Ureter (tissue), 1 donor: ENCODE measurements at regions not wholly inside any gene's neighbourhood (a gene's known extent, or its start where the extent isn't known, plus 50 kb on each side); places are given as distances from the start of the nearest gene placed in this dataset.
"Not testable (repeated sequence)": the region's sequence is repeated elsewhere in the genome, so short reads cannot be mapped to it uniquely, and the experiment has no call there.

Experiments
- DNase-seq: peaks from one replicate; pipeline ENCODE4 v3.0.0-alpha.2; 2020; ENCODE audit warnings: low spot score
- donor health status: DM: yes; HTN: yes; CAD: no.

DNA sequence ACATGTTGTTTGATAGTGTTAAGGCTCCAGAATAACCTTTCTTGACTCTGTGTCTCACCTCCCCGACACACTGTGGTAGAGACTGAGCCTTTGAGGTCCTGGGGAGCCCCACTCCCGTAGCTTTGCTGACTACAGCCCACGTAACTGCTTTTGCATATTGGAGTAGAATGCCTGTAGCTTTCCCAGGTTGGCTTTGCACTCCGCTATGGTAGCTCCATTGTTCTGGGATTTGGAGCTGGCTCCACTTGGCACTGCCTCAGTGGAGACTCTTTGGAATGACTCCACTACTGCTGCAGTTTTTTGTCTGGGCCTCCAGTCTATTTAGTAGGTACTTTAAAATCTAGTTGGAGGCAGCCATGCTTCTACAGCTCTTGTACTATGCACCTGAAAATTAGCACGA is 56.2 kb upstream of the ANXA1 start:
- no peak for DNase-seq

DNA sequence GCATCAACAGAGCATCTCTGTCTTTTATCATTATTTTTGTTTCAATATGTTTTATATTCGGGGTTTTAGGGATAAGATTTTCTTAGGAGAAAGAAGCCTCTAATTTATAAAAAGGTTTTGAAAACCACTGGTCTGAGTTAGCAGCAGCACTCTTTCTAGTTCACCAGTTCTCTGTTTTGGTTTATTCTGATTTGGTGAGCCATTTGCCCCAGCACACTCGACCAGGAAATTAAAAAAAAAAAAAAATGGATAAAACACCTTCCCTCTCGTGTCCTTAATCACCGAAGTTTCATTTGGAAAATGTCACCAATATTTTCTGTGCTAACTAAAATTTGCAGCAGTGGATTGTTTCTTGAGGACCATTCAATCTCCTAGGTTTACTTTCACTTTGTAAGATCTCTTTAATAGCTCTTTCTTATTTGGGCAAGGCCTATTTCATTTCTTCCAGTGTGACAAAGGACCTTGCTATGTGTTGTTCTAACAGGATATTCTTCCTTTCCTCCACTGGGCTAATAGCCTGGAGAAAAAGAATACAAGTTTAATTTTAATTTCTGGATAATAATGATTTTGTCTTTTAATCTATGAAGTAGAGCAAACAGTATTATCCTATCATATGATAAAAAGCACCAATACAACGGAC is 57.8 kb upstream of the ANXA1 start:
- DNase-seq = no peak

DNA sequence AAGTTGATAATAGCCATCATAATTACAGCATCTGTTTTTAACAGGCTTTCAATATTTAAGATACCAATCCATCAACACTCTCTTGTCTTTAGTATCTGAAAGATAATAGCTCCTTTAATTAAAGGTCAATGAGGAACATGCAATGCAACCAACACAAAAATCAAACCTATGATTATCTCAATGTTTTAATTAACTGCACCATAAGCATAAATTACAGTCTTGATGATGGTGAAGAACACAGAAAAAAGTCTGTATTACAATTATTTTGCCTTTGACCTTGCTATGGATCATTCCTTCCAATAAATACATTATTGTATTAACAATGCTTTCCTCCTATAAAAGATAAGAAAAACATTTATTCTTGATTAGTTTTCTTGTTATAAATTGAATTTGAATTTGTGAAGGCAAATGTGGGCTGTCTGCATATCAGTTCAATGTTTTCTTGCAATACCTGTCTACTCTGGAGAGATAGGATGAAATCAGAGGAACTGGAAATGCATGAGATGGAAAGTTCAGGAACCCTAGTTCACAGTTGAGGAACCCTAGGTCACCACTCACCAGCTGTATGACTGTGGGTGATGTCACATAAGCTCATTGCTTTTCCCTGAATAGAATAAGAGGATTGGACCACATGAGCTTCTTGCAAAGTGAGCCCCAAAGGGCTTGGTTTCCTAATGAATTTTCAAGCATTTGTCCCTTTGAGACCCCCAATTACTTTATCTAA is 58.5 kb upstream of the ANXA1 start:
- DNase-seq = no peak

DNA sequence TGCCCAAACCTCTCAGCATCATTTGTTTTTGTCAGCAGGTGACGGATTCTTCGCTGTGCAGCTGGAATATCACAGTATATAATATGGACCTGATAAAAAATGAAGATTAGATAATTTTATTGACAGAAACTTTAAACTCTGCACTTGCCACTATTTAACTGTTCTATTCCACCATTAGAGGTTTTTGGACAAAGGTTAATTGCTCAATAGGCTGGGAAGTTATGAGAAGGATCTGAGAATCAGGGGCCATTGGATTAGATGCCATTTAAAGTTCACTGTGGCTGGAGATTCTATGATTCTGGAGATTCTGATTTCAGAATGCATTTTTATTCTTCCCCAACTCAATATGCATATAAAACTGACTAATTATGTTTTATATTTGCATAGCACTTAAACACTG is 59.8 kb upstream of the ANXA1 start:
- DNase-seq = no peak

DNA sequence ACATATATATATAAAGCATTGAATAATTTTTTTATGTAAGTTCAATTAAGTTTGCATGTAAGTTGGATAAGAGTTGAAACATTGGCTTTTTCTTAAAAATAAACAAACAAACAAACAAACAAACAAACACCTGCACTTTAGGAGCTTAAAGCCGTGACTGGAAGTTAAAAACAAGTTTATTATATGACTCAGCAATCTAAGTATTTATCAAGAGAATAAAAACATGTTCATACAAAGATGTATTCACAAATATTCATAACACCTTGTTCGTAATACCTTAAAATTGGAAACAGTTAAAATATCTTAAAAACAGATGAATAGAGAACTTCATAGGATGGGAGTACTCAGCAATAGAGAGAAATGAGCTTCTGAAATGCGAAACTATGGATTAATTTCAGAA is 61.5 kb upstream of the ANXA1 start:
- DNase-seq = no peak

DNA sequence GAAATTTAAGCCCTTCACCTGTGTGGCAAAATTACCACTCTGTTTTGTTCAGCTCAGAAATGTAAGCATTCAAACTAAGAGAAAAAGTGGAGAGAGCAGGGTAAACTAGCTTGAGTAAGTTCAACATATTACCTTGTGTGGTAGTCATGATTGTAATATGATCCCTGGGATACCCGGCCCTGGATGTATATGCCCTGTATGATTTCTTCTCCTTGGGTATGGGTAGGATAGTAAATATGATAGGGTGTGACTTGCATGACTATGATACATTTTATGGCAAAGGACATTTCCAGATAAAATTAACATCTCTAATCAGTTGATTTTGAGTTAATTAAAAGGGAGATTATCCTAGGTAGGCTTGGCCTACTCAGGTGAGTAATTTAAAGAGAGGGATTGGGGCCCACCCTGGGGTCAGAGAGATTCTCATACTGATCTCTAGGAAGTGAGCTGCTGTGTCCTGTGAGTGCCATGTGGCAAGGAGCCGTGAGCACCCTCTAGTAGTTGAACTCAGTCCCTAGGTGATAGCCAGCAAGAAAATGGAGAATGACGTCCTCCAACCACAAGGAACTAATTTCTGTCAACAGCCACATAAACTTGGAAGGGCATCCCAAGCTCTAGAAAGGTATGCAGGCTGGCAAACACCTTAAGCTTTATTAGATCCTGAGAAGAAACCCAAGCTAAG is 62.2 kb upstream of the ANXA1 start:
- DNase-seq = no peak

DNA sequence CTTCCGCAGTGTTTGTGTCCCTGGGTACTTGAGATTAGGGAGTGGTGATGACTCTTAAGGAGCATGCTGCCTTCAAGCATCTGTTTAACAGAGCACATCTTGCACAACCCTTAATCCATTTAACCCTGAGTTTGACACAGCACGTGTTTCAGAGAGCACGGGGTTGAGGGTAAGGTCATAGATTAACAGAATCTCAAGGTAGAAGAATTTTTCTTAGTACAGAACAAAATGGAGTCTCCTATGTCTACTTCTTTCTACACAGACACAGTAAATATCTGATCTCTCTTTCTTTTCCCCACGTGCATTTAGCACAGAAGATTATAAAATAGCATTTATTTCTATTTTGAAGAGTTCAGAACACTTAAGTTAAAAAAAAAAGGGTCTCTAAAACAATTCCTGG is 63.8 kb upstream of the ANXA1 start:
- DNase-seq = not testable (repeated sequence)

DNA sequence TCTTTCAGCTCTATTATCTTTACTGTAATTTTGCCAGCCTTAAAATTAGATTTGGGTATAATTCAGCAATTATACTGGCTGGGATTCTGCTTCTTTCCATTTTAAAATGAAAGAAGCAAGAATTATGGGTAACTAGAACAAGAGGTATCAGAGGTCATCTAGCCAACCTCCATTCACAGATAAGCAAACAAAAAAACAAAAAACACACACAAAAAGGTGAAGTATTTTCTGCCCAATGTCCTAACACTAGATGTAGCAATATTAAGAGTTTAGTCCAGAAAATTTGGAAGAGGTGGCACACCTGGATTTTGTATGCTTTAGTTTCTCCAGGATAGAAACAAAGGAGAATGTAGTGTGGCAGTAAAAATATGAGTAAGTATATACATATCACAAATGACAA is 68.1 kb upstream of the ANXA1 start:
- no peak for DNase-seq

DNA sequence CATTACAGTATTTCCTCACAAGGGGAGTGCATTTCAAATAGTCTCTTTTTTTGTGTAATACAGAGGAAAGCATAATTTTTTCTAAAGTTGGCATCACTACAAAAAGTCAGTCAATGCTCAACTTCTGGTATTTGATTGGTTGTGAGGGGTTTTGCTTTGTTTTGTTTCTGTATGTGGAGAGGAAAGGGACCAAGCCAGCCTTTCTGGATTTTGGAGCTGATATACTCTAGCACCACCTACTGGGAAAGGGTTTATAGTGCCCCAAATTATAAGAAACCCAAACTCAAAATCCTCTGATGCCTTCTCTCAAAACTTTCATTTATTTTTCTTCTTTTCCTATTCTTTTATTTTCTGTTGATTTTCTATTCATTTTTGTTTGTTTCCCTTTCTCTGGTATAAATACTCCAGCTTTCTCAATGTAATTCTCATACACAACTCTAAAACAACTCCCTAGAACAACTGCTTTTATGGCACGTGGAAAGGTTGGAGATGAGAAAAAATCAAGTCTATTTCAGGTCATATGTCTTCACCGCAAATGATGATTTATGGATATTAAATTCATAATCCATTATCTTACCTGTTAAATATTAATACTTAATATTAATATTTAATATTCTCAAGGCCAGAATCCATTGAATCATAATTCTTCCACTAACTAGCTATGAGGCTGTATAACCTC is 69.5 kb upstream of the ANXA1 start:
- DNase-seq = no peak

DNA sequence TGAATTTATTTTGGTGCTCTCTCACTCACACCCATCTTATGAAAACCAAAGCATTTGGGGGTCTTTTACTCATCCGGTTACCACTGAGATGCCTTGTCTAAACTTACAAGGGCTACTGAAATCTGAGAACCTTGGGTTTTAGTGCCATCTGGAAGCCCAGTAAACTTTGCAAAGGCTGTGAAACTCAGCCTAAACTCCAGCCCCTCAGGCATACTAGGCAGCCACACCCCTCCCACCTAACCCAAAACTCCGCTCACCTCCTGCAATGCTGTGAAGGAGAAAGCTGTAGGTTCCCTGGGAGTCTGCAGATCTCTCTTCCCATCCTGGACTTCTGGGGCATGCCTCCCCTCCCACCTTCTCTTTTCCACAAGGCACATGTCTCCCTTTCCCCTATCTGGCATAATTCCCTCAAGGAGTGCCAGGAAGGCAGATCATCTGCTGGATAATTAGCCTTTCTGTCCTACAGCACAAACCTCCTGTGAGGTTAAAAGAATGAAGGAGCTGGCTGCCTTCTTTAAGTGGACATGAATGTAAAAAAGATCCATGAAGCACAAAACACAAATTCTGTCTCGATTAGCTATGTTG is 71.5 kb upstream of the ANXA1 start:
- no peak for DNase-seq

DNA sequence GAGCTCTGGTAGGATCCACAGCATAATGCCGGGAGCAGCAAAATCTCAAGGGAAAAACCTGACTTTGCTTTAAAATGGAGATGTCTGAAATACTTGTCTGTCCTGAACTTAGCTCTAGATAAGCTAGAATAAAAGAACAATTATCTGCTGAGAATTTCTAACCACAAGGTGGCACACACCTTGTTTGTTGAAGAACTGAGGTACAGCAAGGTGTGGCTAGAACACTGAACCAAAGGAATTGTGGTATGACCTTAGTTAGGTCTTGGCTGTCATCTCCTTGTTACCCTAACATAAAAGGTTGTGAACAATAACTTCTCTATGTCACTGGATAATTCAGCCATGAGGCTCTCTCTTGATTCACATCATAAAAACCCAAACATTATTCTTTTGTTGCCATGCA is 72.3 kb upstream of the ANXA1 start:
- DNase-seq = no peak

DNA sequence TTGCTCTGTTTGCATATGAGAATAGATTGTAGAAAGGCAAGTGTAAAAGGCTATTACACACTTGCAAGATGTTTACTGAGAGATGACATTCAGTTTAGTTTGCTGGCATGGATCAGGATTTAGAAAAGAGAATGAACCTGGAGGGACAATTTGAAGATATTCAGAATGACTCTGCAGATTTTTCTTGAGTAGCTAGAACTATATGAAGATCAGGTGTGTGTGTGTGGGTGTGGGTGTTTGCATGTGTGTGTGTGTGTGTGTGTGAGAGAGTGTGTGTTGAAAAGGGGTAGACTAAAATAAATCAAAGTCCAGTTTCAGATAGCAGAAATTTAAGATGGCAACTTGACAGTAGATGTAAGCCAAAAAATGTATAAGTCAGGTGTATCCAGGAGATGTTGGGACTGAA is 74.0 kb upstream of the ANXA1 start:
- DNase-seq = no peak

DNA sequence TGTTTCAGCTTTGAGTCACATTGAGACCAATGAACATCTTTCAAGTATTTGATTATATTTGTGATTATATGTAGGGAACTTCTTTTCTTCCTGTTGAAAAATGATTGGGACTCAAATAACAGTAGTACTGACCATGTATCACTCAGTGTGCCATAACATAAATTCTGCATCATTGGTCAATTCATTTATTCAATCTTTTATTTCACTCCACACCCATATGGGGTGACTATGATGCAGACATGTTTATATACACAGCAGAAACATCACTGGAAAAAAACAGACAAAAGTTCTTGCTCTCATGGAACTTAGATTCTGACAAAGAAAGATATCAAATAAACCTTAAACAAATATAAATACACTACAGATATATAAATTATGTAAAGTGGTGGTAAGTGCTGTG is 74.7 kb upstream of the ANXA1 start:
- DNase-seq = no peak

DNA sequence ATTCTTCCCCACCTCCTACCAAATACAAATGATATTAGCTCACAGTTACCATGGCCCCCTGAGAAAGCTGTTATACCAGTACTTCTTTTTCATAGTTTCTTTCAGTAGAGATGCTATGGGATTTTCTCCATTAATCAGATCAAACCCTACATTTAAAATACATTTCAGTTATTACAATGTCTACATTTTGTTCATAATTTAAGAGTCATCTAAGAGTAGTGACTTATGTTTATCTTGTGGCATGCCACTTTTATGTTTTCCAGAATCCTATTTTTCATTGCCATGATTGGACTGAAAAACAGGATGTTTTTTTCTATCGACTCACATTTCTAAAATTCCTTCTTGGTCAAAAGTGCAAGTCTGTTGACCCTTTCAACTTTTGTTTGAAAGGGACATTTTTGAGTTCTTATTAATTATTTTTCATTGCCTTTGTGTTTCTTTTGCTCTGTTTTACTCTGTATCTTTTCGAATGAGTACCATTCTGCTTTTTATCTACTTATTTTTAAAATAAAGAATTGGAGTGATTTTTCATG is 77.4 kb upstream of the ANXA1 start:
- no peak for DNase-seq

DNA sequence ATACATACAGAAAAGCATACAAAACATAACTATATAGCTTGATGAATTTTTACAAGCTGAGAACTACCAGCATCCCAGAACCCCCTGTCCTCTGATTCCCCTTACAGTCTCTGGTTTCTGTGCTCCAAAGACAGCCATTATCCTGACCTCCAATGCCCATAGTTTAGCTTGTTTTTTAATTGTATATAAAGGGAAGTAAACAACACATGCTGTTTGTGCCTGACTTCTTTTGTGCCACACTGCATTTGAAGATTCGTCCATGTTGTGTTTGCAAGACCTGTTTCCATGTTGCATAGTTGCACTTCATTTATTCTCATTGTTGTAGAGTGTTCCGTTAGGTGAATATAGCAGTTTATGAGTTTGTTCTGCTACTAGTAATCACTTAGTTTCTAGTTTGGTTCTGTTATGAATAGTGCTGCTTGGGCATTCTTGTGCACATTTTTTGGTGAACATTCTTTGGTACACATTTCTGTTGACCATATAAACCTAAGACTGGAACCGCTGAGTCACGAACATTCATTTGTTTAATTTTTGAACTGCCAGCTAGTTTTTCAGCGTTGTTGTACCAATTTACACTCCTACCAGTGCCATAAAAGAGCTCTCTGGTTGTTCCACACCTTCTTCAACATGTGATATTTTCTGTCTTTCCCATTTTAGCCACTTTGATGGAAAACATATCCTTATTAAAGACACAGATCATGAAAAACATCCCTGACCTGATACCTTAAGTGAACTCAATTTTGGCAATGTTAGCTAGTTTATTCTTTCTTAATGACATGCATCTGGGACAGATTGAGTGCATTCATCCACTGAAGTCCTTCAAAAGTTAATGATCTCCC is 78.1 kb upstream of the ANXA1 start:
- no peak for DNase-seq

DNA sequence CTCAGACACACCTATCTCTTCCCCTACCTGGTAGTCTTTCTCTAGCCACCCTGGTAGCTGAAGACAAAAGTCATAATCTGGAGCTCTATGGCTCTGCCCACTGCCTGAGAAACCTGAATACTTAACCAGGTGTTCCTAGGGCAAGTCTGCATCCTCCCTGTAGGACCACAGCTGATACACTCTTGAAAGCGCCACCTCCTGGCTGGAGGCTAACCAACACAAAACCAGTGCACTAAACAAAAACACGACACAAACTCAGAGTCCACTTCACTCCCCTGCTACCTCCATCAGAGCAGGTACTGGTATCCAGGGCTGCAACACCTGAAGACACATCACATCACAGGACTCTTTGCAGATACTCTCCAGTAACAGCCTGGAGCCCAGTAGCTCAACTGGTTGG is 84.6 kb upstream of the ANXA1 start:
- no peak for DNase-seq

DNA sequence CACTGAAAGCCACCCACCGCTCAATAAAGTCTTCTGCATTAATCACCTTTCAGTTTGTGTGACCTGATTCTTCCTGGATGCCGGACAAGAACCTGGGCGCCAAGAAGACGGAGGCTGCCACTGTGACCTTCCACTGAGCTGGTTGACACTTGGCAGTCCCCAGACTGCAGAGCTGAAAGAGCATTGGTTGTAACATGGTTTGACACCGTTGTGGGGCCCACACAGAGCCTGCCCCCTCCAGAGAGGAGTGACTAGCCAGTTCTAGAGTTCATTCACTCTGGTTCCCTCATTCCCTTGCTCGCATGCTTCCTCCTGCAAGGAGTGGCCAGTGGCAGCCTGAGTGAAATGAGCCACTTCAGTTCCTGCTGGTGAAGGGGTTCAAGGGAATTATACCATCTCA is 86.2 kb upstream of the ANXA1 start:
- no peak for DNase-seq

DNA sequence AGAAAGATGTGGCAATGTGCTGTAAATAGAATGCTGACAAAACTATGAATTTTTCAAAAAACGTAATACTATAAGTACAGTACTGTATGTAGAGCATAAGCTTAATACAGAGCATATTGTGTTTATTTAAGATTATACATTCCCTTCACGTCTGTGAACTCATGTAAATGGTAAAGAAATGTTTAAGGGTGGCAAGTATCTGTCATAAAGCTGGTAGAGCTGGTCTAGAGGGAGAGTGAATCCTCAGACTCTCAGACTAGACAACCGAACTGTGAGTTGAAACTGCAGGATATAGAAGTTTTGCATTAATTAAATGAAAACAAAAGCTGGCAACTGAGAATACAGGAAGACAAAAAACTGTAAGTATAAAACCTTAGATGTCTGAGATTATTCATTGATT is 87.3 kb upstream of the ANXA1 start:
- DNase-seq = no peak

DNA sequence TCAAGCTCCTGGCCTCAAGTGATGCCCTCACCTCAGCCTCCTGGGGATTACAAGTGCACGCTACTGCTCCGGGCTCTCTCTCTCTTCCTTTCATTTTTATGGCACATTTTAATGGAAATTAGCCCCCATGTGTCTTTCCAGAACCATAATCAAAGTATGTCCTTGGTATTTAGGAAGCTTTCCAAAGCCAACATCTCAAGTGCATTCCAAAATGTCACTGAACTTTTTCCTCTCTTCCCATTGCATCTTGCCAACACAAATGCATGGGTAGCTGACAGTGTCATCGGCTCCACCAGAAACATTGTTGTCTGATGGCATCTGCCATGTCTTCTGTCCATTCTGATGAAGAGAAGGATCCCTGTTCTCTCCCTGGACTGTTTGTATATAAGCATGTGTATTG is 90.5 kb upstream of the ANXA1 start:
- DNase-seq = no peak

DNA sequence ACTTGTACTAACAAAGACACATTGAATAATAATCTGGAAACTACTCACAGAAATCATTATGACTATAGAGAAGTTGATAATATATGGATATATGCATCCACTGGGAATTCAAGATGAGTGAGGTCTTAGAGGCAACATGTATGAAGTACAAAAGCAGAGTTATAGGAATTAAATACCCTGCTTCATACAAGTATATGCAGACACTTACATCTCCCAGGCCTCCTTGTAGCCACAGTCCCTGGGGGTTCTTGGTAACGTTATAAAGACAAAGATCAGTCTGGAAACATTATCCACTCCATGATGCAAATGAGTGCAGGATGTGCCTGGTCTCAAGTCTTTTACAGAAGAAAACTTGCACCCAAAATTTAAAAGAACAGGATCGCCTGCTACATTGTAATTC is 92.4 kb upstream of the ANXA1 start:
- DNase-seq = no peak

DNA sequence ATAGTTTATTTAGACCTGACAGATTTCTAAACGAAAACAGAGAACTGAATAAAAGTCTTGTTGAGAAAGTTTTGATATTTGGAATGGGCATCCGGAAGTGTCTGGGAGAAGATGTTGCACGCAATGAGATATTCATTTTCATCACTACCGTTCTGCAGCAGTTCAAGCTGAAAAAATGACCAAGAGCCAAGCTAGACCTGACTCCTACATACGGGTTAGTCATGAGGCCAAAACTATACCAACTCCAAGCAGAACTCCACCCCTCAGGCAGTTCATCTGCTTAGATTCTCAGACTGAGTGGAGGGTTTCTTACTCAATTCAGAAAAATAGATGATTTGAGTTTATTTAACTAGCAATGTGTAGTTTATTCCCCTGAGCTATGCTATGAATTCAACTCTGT is 95.4 kb upstream of the ANXA1 start:
- DNase-seq = no peak
